MM.1S (cell line): ENCODE measurements at regions not wholly inside any gene's neighbourhood (a gene's known extent, or its start where the extent isn't known, plus 50 kb on each side); places are given as distances from the start of the nearest gene placed in this dataset.

Source experiments
- DNase-seq: peaks from one replicate; pipeline ENCODE4 v3.0.0-alpha.2; 2015
- H2AFZ ChIP-seq: fragments of 300-600 bp; sonication (generic); 2 replicates; pipeline ENCODE4 v1.6.0; 2016; ENCODE audit warnings: antibody characterized with exemption, low read length
- H3F3A ChIP-seq: fragments of 300-600 bp; sonication (generic); 2 replicates; pipeline ENCODE4 v1.6.1; 2016; ENCODE audit warnings: mild to moderate bottlenecking, antibody characterized with exemption, low read length, moderate library complexity, mixed read lengths; ENCODE audit not compliant: insufficient read depth
- H3K27ac ChIP-seq: fragments of 300-600 bp; sonication (generic); 2 replicates; pipeline ENCODE4 v1.5.1; 2016; ENCODE audit warnings: mild to moderate bottlenecking, low read length
- H3K27me3 ChIP-seq: fragments of 300-600 bp; sonication (generic); replicated peaks from 2 replicates; pipeline ENCODE4 v1.6.0; 2016; ENCODE audit warnings: low read length; ENCODE audit not compliant: insufficient read depth
- H3K36me3 ChIP-seq: fragments of 300-600 bp; sonication (generic); replicated peaks from 2 replicates; pipeline ENCODE4 v1.6.1; 2016; ENCODE audit warnings: mild to moderate bottlenecking, low read length, mixed read lengths; ENCODE audit not compliant: insufficient read depth
- H3K4me1 ChIP-seq: fragments of 300-600 bp; sonication (generic); 2 replicates; pipeline ENCODE4 v1.6.1; 2016; ENCODE audit warnings: low read length, mixed read lengths
- H3K4me2 ChIP-seq: fragments of 300-600 bp; sonication (generic); 2 replicates; pipeline ENCODE4 v1.6.0; 2016; ENCODE audit warnings: low read depth, low read length
- H3K4me3 ChIP-seq: fragments of 300-600 bp; sonication (generic); 2 replicates; pipeline ENCODE4 v1.5.1; 2016; ENCODE audit warnings: low read length, mixed read lengths
- H3K79me2 ChIP-seq: fragments of 300-600 bp; sonication (generic); 2 replicates; pipeline ENCODE4 v1.6.1; 2016; ENCODE audit warnings: mixed run types, low read length, mixed read lengths
- H3K9ac ChIP-seq: fragments of 300-600 bp; sonication (generic); 2 replicates; pipeline ENCODE4 v1.6.1; 2016; ENCODE audit warnings: low read length, mixed read lengths
- H3K9me2 ChIP-seq: fragments of 300-600 bp; sonication (generic); replicated peaks from 2 replicates; pipeline ENCODE4 v1.6.1; 2016; ENCODE audit warnings: mild to moderate bottlenecking, low read length, mixed read lengths; ENCODE audit not compliant: insufficient read depth
- H3K9me3 ChIP-seq: fragments of 300-600 bp; sonication (generic); replicated peaks from 2 replicates; pipeline ENCODE4 v1.6.1; 2016; ENCODE audit warnings: mild to moderate bottlenecking, low read length, mixed read lengths; ENCODE audit not compliant: insufficient read depth
- H4K20me1 ChIP-seq: fragments of 300-600 bp; sonication (generic); 2 replicates; pipeline ENCODE4 v1.6.1; 2016; ENCODE audit warnings: mild to moderate bottlenecking, low read length, moderate library complexity, mixed read lengths; ENCODE audit not compliant: insufficient read depth
- CTCF ChIP-seq: fragments of 300-600 bp; sonication (generic); IDR thresholded peaks from 2 replicates; pipeline ENCODE4 v1.5.1; 2016; ENCODE audit warnings: antibody characterized with exemption, low read length, mixed read lengths
- EZH2 ChIP-seq: fragments of 300-600 bp; sonication (generic); optimal IDR thresholded peaks from 2 replicates; pipeline ENCODE3; 2017; ENCODE audit warnings: low read depth, mild to moderate bottlenecking, antibody characterized with exemption, low read length, mixed read lengths
- EZH2phosphoT487 ChIP-seq: fragments of 300-600 bp; sonication (generic); IDR thresholded peaks from 2 replicates; pipeline ENCODE4 v1.6.1; 2018; ENCODE audit warnings: antibody characterized with exemption, low read length

- no peak for TF ChIP-seq EZH2phosphoT487
- TF ChIP-seq CTCF = no peak
- TF ChIP-seq EZH2 = no peak
- Histone ChIP-seq H2AFZ (no peak overlapping the region), H3K27me3 (no peaks in the 10 kb centered on the region), H3K36me3 (no peaks in the 10 kb centered on the region), H3K4me2 (no peak overlapping the region), H3K9ac (no peak overlapping the region), H3K4me1 (0 out of 2 replicates have a peak, but pooled peaks cover 3% of the 10 kb centered on the region), H3F3A (no peaks in the 10 kb centered on the region), H4K20me1 (no peaks in the 10 kb centered on the region), H3K4me3 (no peak overlapping the region), H3K27ac (no peak overlapping the region), H3K9me3 (no peaks in the 10 kb centered on the region), H3K9me2 (no peaks in the 10 kb centered on the region), H3K79me2 (no peaks in the 10 kb centered on the region)
- no peak for DNase-seq
Measured at GRCh38 chr6:81819767-81820166, 67.3 kb upstream of the TENT5A start.

- Histone ChIP-seq H3K9ac (no peak overlapping the region), H4K20me1 (no peaks in the 10 kb centered on the region), H3K4me3 (no peak overlapping the region), H2AFZ (no peak overlapping the region), H3K27ac (no peak overlapping the region), H3K79me2 (no peaks in the 10 kb centered on the region), H3K4me2 (no peak overlapping the region), H3K9me3 (no peaks in the 10 kb centered on the region), H3K9me2 (no peaks in the 10 kb centered on the region), H3K36me3 (no peaks in the 10 kb centered on the region), H3F3A (no peaks in the 10 kb centered on the region), H3K27me3 (no peaks in the 10 kb centered on the region), H3K4me1 (0 out of 2 replicates have a peak, but pooled peaks cover 3% of the 10 kb centered on the region)
- no peak for DNase-seq
- TF ChIP-seq CTCF (no peak), EZH2phosphoT487 (no peak), EZH2 (no peak)
Measured at GRCh38 chr6:81818901-81819361, 66.5 kb upstream of the TENT5A start.

GRCh38 chr6:81816380-81816779 is 63.9 kb upstream of the TENT5A start:
- Histone ChIP-seq H3K9ac (no peak overlapping the region), H2AFZ (no peak overlapping the region), H3K4me1 (0 out of 2 replicates have a peak, but pooled peaks cover 2% of the 10 kb centered on the region), H3K9me3 (no peaks in the 10 kb centered on the region), H3K27me3 (no peaks in the 10 kb centered on the region), H3F3A (no peaks in the 10 kb centered on the region), H3K27ac (no peak overlapping the region), H3K4me3 (no peak overlapping the region), H3K4me2 (no peak overlapping the region), H3K9me2 (no peaks in the 10 kb centered on the region), H3K79me2 (no peaks in the 10 kb centered on the region), H3K36me3 (no peaks in the 10 kb centered on the region), H4K20me1 (no peaks in the 10 kb centered on the region)
- DNase-seq = no peak
- no peak for TF ChIP-seq EZH2phosphoT487
- TF ChIP-seq EZH2 = no peak
- no peak for TF ChIP-seq CTCF
